Mammary epithelial cell (primary cell): ENCODE measurements at regions not wholly inside any gene's neighbourhood (a gene's known extent, or its start where the extent isn't known, plus 50 kb on each side); places are given as distances from the start of the nearest gene placed in this dataset.
"Not testable (repeated sequence)": the region's sequence is repeated elsewhere in the genome, so short reads cannot be mapped to it uniquely, and the experiment has no call there.

Source experiments
- EZH2 ChIP-seq: IDR thresholded peaks from 2 replicates; pipeline ENCODE4 v1.6.1; 2012; ENCODE audit warnings: low read length, inconsistent platforms, borderline replicate concordance
- TF ChIP-seq, protein P1 (sequence below), 2 donors: IDR thresholded peaks in 1 of 2; conservative IDR thresholded peaks in 1 of 2; 2 replicates each; pipeline ENCODE4 v1.5.1; 2011 to 2012; ENCODE audit warnings: inconsistent platforms in 2 of 2, low read length in 2 of 2, mild to moderate bottlenecking in 2 of 2, control low read depth in 1 of 2, low read depth in 1 of 2; ENCODE audit not compliant: insufficient read depth in 1 of 2; ENCODE audit errors: extremely low read depth in 1 of 2

DNA sequence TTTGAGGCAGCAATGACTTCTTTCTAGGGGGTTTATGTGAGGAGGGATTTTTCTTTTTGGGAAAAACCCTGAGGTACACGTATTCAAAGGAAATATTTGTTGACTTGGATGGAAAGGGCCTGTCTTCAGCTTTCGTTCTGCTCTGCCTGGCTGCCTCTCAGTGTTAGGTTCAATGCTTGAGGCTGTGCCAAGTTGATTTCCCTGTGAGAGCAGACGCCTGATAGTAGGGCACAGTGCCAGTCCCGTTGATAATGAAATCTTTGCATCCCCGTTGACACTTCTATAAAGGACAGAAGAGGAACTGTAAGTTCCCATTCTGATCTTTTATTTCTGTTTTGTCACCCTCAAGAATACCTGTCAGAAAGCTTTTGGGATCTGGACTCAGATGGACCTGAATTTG lies 191.1 kb downstream of the NPIPA7 start:
- TF ChIP-seq, protein P1, sequence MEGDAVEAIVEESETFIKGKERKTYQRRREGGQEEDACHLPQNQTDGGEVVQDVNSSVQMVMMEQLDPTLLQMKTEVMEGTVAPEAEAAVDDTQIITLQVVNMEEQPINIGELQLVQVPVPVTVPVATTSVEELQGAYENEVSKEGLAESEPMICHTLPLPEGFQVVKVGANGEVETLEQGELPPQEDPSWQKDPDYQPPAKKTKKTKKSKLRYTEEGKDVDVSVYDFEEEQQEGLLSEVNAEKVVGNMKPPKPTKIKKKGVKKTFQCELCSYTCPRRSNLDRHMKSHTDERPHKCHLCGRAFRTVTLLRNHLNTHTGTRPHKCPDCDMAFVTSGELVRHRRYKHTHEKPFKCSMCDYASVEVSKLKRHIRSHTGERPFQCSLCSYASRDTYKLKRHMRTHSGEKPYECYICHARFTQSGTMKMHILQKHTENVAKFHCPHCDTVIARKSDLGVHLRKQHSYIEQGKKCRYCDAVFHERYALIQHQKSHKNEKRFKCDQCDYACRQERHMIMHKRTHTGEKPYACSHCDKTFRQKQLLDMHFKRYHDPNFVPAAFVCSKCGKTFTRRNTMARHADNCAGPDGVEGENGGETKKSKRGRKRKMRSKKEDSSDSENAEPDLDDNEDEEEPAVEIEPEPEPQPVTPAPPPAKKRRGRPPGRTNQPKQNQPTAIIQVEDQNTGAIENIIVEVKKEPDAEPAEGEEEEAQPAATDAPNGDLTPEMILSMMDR (conservative IDR thresholded peaks at IDR 0.05 in 1 of 2, IDR thresholded peaks at IDR 0.05 in 1 of 2; ENCODE audit: extremely low read depth in 1 of 2, insufficient read depth in 1 of 2, low read depth in 1 of 2, low read length in 2 of 2), result not testable (repeated sequence)
- not testable (repeated sequence) for TF ChIP-seq EZH2
